Neural cell (in vitro differentiated cells): ENCODE measurements at regions not wholly inside any gene's neighbourhood (a gene's known extent, or its start where the extent isn't known, plus 50 kb on each side); places are given as distances from the start of the nearest gene placed in this dataset.

Experiments
- EP300 ChIP-seq: fragments of 450-650 bp; conservative IDR thresholded peaks from 2 replicates; pipeline ENCODE4 v1.6.1; 2014; ENCODE audit warnings: antibody characterized with exemption, mild to moderate bottlenecking, moderate library complexity; ENCODE audit not compliant: poor library complexity, severe bottlenecking
- SMC3 ChIP-seq: fragments of 450-650 bp; conservative IDR thresholded peaks from 2 replicates; pipeline ENCODE4 v1.6.1; 2014; ENCODE audit warnings: antibody characterized with exemption, mild to moderate bottlenecking, moderate library complexity; ENCODE audit not compliant: poor library complexity

DNA sequence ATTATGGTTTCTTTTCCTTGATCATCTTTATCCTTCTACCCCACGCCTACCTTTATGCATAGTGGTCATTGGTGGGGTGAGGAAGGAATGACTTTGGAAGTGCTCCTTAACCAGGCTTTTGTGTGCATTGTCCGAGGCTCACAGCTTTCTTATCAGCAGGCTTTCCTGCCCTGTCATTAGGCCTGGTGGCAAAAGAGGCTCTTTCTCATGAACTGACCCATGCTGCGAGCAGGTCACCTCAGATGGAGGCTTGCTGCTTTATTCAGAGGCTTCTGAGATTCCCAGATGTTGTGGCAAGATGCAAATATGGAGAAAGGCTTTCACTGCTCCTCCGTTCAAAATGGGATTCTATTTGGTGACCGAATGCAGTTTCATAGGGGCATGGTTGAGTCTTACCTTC is 57.4 kb upstream of the DMRTA1 start:
- no peak for TF ChIP-seq SMC3
- TF ChIP-seq EP300: no peak
